Activated T-cell treated with anti-CD3 and anti-CD28 coated beads, Interleukin-2, amount 50 U/mL, for 4 hours (primary cell): ENCODE measurements at regions not wholly inside any gene's neighbourhood (a gene's known extent, or its start where the extent isn't known, plus 50 kb on each side); places are given as distances from the start of the nearest gene placed in this dataset.
"Not testable (repeated sequence)": the region's sequence is repeated elsewhere in the genome, so short reads cannot be mapped to it uniquely, and the experiment has no call there.

Source experiments
- ATAC-seq, 2 donors: fragments of 200-7000 bp; cut with Tn5 transposase; one replicate each; pipeline ENCODE4 v1.10.0; 2021
- DNase-seq: peaks from one replicate; pipeline ENCODE4 v3.0.0-alpha.2; 2020
- H3K27me3 Mint-ChIP-seq: one replicate; pipeline ENCODE4 v1.8.0; 2021; ENCODE audit warnings: low read depth, mixed read lengths
- H3K36me3 Mint-ChIP-seq: one replicate; pipeline ENCODE4 v1.8.0; 2022; ENCODE audit warnings: mixed read lengths; ENCODE audit not compliant: insufficient read depth
- H3K4me1 Mint-ChIP-seq: one replicate; pipeline ENCODE4 v1.8.0; 2021; ENCODE audit warnings: low read depth, mixed read lengths
- H3K4me3 Mint-ChIP-seq: one replicate; pipeline ENCODE4 v1.8.0; 2021; ENCODE audit warnings: mild to moderate bottlenecking, moderate library complexity, mixed read lengths
- H3K9me3 Mint-ChIP-seq: one replicate; pipeline ENCODE4 v1.8.0; 2021; ENCODE audit warnings: mixed read lengths

DNA sequence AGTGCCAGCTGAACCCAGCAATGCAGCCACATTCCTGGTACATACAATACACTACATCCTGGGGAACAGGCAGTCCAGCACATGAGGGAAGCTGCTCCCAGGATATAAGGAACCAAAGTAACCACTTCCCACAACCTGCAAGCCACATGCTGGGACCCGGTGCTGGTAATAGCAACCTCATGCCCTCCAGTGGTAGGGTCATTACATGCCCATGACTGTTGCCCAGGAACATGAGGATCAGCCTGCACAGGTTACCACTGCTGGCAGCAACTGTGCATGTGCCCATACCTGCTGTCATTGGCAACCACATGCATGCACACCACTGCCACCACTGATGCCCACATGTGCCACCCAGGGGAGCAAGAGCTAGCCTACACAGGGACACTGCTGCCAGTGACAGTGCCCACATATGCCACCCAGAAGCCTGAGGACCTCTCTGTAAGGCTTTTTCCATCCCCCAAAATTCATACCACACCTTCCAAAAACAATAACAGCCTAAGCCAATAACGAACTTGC, 1982.5 kb downstream of the ARAP2 start:
- H3K4me1 Mint-ChIP-seq: no peaks in the 10 kb centered on the region
- peaks cover 36% of the 10 kb centered on the region for H3K9me3 Mint-ChIP-seq
- ATAC-seq (no peak), DNase-seq (no peak)
- no peaks in the 10 kb centered on the region for H3K27me3 Mint-ChIP-seq
- H3K36me3 Mint-ChIP-seq: no peaks in the 10 kb centered on the region
- H3K4me3 Mint-ChIP-seq: no peak overlapping the region

DNA sequence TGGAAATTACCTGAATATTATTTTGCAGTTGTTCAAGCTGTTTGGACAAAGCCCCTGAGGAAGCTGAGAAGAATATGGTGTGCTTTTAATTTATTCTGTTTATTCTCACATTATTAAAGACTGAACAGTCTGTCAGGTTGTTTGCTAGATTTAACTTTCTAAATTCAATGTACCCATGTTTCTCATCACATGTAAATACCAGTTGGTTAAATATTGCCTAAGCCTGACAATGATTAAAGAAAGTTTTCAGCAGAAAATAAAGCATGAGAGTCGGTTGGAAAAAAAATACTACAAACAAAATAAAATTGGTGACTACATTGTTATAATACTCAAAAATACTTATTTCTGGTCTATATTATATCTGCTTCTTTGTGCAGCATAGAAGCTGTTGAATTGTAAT, 1974.7 kb downstream of the ARAP2 start:
- DNase-seq: no peak
- H3K27me3 Mint-ChIP-seq: no peaks in the 10 kb centered on the region
- no peaks in the 10 kb centered on the region for H3K36me3 Mint-ChIP-seq
- no peak for ATAC-seq
- no peaks in the 10 kb centered on the region for H3K4me1 Mint-ChIP-seq
- H3K9me3 Mint-ChIP-seq: peaks cover 16% of the 10 kb centered on the region
- no peak overlapping the region for H3K4me3 Mint-ChIP-seq

DNA sequence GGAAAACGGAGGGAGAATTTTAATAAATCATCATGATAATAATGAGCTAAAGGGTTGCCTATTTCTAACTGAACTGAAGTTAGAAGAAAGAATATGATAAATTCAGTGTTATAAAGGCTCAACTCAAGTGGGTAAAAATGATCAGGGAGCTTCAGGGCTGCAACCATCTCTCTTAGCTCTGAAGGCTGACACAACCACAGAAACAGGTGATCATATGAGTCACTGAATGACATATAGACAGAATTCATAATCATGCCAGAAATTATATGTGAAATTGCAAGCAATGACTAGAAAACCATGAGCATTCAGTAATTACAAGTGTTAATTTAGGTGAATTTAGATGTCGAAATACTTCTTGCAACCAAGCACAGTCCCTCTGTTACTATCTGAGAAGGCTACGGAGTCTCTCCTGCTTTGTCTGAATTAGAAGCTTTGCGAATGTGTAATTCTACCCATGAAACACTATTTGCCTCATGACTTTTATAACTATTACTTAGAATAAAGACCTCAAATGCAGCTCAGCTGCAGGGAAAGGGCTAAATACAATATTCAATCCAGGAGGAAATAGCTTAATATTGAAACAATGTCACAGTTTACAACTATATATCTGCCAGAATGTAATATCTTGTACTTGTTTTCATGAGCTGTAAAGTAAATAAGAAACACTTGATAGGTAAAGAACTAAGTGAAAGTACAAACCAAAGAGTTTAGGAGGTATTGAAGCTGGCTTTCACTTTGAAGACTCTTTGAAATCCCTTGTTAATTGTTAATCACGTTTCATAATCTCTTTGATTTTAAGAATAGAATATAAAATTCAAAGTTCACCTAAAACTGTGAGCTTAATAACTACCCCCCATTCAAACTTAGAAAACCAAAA, 1972.6 kb downstream of the ARAP2 start:
- DNase-seq: no peak
- H3K9me3 Mint-ChIP-seq: peaks cover 12% of the 10 kb centered on the region
- no peak overlapping the region for H3K4me3 Mint-ChIP-seq
- no peaks in the 10 kb centered on the region for H3K4me1 Mint-ChIP-seq
- no peaks in the 10 kb centered on the region for H3K36me3 Mint-ChIP-seq
- H3K27me3 Mint-ChIP-seq: no peaks in the 10 kb centered on the region
- ATAC-seq: no peak

DNA sequence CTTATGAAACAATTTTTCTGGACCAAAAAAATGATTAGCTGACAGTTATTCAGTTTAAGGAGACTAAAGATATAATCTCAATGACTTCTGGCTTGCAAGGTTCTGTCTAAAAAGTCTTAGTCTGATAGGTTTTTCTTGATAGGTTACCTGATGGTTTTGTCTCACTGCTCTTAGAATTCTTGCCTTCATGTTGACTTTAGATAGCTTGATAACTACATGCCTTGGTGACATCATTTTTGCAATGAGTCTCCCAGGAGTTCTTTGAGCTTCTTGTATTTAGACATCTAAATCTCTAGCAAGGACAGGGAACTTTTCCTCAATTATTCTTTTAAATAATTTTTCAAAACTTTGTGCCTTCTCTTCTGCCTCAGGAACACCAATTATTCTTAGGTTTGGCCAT, 1965.3 kb downstream of the ARAP2 start:
- Mint-ChIP-seq H3K36me3 (no peaks in the 10 kb centered on the region), H3K27me3 (no peaks in the 10 kb centered on the region), H3K4me3 (no peak overlapping the region), H3K4me1 (no peaks in the 10 kb centered on the region), H3K9me3 (peaks cover 2% of the 10 kb centered on the region)
- DNase-seq (no peak), ATAC-seq (no peak)

DNA sequence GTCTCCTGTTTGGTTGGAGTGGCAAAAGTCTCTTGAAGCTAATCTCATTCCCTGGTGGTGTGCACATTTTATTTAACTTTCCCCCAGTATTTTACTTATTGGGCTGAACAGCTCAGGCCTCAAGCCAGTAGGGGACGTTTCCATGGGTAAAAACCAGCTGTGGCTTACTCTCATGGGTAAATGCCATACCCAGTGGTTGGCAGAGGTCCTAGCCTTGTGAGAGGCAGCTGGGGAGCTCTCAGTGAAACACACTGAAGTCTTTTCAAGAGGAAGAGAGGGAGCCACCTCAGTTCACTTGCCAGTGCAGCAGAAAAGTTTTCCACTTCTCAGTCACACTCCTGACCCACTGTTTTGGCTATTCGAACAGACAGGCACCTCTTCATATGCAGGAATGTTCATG, 1964.2 kb downstream of the ARAP2 start:
- no peaks in the 10 kb centered on the region for H3K27me3 Mint-ChIP-seq
- no peak overlapping the region for H3K4me3 Mint-ChIP-seq
- no peak for ATAC-seq
- DNase-seq: no peak
- peaks cover 4% of the 10 kb centered on the region for H3K9me3 Mint-ChIP-seq
- H3K36me3 Mint-ChIP-seq: no peaks in the 10 kb centered on the region
- no peaks in the 10 kb centered on the region for H3K4me1 Mint-ChIP-seq

DNA sequence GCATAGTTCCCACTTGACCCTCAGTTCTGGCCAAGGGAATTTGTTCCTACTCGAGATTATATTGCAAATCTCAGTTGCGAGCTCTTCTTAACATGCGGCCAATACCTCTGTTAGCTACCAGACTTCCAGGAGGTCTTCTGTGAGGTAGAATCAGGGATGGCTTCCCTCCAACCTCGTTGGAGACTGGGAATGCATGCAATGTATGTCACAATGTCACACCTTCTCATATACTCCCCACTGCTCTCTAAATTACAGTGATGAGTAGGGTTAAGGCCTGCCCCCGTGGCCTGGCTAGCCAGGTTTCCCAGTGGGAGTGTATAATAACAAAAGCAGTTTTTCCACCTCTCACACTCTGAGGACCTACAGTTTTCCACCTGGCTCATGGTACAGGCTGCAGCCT, 1962.5 kb downstream of the ARAP2 start:
- H3K27me3 Mint-ChIP-seq: no peaks in the 10 kb centered on the region
- DNase-seq (no peak), ATAC-seq (no peak)
- no peaks in the 10 kb centered on the region for H3K36me3 Mint-ChIP-seq
- no peaks in the 10 kb centered on the region for H3K4me1 Mint-ChIP-seq
- peaks cover 4% of the 10 kb centered on the region for H3K9me3 Mint-ChIP-seq
- no peak overlapping the region for H3K4me3 Mint-ChIP-seq

DNA sequence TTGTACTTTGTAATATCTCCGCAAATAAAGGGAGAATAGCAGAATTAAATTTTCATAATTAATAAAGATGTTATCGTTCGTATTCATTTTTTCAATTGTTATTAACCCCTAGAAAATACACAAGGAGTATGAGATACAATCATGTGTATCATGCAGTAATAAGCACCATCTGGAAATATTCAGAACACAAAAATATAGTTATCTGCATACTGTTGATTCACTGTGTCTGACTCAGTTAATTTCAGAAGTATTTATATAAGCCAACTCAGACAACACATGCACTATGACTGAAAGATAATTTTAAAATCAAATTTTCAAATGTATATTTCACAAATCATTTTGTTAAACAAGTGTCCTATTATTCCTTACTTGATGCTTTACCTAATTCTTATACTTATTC, 1954.8 kb downstream of the ARAP2 start:
- no peaks in the 10 kb centered on the region for H3K36me3 Mint-ChIP-seq
- no peak for ATAC-seq
- H3K4me1 Mint-ChIP-seq: no peaks in the 10 kb centered on the region
- no peak overlapping the region for H3K4me3 Mint-ChIP-seq
- no peak for DNase-seq
- H3K9me3 Mint-ChIP-seq: peaks cover 10% of the 10 kb centered on the region
- H3K27me3 Mint-ChIP-seq: no peaks in the 10 kb centered on the region

DNA sequence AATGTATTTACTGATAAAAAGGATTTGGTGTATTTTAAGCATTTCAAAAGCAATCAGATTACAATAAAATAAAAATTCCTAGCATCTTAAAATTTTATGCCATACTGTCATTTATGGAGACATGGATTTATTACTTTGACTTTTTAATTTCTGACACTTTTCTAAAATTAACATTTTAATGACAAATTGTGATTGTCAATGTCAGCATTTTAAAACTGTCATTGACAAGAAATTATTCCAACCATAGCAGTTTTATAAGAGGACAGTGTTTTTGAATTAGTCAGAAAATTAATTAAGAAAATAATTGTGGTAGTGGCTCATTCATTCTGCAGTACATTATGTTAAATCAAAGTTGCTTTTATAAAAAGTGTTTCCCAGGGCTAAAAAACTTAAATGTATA, 1954.4 kb downstream of the ARAP2 start:
- Mint-ChIP-seq H3K4me3 (no peak overlapping the region), H3K4me1 (no peaks in the 10 kb centered on the region), H3K36me3 (no peaks in the 10 kb centered on the region), H3K9me3 (peaks cover 6% of the 10 kb centered on the region), H3K27me3 (no peaks in the 10 kb centered on the region)
- ATAC-seq (no peak), DNase-seq (no peak)

DNA sequence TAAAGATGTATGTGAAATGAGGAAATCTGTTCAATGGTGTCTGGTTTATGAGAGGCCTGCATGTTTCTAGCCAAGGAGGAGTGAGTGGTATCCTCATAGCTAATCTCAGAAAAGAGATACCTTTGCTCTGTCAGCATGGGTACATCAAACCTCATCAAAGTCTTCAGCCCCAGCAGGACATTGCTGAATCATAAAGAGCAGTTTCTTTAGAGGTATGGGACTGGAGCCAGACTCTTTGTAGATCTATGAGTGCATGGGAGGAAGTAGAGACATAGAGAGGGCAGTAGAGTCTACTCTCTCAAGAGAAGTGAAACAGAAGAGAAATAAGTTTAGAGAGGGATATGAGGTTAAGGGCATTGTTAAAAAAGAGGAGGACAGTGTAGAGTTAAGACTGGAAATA, 1950.9 kb downstream of the ARAP2 start:
- ATAC-seq: no peak
- no peak for DNase-seq
- Mint-ChIP-seq H3K4me1 (no peaks in the 10 kb centered on the region), H3K27me3 (no peaks in the 10 kb centered on the region), H3K9me3 (peaks cover 6% of the 10 kb centered on the region), H3K4me3 (no peak overlapping the region), H3K36me3 (no peaks in the 10 kb centered on the region)

DNA sequence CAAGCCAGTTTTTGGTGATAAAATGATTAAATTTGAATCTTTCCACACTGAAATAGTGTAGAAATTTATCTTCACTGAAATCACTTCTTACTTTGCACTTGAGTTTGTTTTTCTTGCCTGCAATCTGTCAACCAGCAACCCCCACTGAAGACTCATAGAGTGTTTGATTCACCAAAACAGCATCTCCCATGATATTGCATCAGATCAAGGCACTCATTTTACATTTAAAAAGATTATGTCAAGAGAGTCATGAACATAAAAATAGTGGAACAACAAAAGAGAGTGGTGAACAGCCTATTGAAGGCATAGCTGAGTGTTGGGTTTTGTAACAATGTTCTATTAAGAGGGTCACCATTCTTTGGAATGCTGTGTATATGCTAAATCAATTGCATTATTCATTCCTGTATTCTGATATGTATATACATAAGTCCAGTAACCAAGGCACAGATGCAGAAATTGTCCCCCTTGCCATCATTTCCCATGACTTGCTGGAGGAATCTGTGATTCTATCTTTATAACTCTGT, 1934.9 kb downstream of the ARAP2 start:
- Mint-ChIP-seq H3K36me3 (no peaks in the 10 kb centered on the region), H3K27me3 (no peaks in the 10 kb centered on the region), H3K4me3 (no peak overlapping the region), H3K9me3 (peaks cover 11% of the 10 kb centered on the region), H3K4me1 (no peaks in the 10 kb centered on the region)
- DNase-seq (no peak), ATAC-seq (no peak)

DNA sequence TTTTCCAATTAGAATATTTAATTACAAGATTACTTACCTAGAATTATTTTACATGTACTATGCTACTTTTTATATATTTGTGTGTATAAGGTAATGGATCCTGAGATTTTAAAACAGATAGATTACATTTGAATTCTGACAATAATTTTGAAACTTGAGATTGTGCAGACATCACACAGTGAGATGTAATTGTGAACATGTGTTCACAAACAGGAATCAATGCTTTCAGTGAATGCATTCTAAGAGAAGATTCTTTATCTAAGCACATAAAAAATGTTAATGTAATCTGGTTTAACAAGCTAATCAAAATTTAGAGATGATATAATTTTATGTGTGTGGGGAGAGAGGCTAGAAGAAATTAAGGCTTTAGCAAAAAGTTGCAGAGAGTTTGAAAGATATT, 1925.5 kb downstream of the ARAP2 start:
- Mint-ChIP-seq H3K9me3 (peaks cover 3% of the 10 kb centered on the region), H3K36me3 (no peaks in the 10 kb centered on the region), H3K4me3 (no peak overlapping the region), H3K4me1 (no peaks in the 10 kb centered on the region), H3K27me3 (no peaks in the 10 kb centered on the region)
- no peak for ATAC-seq
- DNase-seq: no peak

DNA sequence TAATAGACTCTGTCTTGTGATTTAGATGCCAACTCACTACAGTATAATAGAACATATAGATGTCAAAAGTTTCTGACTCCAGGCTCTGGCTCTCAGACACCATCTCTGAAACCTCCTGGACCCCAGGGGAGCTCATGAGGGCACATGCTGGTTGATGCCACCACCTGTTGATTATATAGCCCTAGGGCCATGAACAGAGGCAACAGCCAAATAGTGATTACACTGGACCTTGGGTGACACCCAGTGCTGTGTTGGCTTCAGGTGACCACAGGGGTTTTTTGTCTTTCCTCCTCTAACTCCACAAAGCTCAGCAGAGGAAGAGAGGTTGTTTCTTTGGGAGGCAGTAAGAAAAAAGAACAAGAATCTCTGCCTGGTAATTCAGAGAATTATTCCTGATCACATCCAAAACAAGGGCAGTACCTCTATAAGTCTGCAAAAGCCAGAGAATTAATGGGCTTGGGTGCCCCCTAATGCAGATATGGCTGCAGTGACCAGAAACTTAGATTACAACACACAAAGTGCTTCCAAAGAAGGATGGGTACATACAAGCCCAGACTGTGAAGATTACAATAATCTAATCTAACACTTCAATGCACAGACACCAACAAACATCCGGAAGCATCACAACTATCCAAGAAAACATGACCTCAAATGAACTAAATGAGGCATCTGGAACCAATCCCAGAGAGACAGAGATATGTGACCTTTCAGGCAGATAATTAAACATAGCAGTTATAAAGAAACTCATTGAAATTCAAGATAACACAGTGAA, 1920.6 kb downstream of the ARAP2 start:
- Mint-ChIP-seq H3K4me3 (no peak overlapping the region), H3K9me3 (peaks cover 15% of the 10 kb centered on the region), H3K36me3 (no peaks in the 10 kb centered on the region), H3K4me1 (no peaks in the 10 kb centered on the region), H3K27me3 (no peaks in the 10 kb centered on the region)
- DNase-seq (no peak), ATAC-seq (no peak)

DNA sequence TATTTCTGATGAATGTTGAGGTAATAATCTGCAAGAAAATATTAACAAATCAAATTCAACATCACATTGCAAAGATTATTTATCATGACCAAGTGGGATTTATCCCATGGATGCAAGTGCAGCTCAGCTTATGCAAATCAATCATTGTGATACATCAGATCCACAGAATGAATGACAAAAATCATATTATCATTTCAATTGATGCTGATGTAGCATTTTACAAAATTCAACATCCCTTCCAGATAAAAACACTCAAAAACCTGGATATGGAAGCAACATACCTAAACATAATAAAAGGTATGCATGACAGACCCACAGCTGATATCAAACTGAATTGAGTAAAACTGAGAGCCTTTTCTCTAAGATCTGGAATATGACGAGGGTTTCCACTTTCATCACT, 1915.4 kb downstream of the ARAP2 start:
- Mint-ChIP-seq H3K36me3 (no peaks in the 10 kb centered on the region), H3K4me3 (no peak overlapping the region), H3K4me1 (no peaks in the 10 kb centered on the region), H3K27me3 (no peaks in the 10 kb centered on the region), H3K9me3 (peaks cover 14% of the 10 kb centered on the region)
- ATAC-seq: no peak
- DNase-seq: no peak

DNA sequence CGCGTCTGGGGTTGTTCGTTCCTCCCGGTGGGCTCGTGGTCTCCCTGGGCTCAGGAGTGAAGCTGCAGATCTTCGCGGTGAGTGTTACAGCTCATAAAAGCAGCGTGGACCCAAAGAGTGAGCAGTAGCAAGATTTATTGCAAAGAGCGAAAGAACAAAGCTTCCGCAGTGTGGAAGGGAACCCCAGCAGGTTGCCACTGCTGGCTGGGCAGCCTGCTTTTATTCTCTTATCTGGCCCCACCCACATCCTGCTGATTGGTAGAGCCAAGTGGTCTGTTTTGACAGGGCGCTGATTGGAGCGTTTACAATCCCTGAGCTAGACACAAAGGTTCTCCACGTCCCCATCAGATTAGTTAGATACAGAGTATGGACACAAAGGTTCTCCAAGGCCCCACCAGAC, 1909.2 kb downstream of the ARAP2 start:
- not testable (repeated sequence) for ATAC-seq, H3K9me3 Mint-ChIP-seq, DNase-seq, H3K4me1 Mint-ChIP-seq, H3K27me3 Mint-ChIP-seq, H3K36me3 Mint-ChIP-seq, H3K4me3 Mint-ChIP-seq

DNA sequence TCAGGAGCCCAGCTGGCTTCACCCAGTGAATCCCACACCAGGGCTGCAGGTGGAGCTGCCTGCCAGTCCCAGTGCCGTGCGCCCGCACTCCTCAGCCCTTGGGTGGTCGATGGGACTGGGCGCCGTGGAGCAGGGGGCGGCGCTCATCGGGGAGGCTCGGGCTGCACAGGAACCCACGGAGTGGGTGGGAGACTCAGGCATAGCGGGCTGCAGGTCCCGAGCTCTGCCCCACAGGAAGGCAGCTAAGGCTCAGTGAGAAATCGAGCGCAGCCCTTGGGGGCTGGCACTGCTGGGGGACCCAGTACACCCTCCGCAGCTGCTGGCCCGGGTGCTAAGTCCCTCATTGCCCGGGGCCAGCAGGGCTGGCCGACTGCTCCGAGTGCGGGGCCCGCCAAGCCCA, 1908.8 kb downstream of the ARAP2 start:
- not testable (repeated sequence) for H3K4me3 Mint-ChIP-seq, H3K36me3 Mint-ChIP-seq, DNase-seq, ATAC-seq, H3K27me3 Mint-ChIP-seq, H3K9me3 Mint-ChIP-seq, H3K4me1 Mint-ChIP-seq
